ENCODE measurements at regions not wholly inside any gene's neighbourhood (a gene's known extent, or its start where the extent isn't known, plus 50 kb on each side); places are given as distances from the start of the nearest gene placed in this dataset.

GRCh38 chr7:83777406-83778072 is 128.6 kb upstream of the SEMA3E start (continued):
- TF ChIP-seq ZNF629 (CRISPR knock-in tag; conservative IDR thresholded peaks at IDR 0.05) (no peak), ZNF883 (CRISPR knock-in tag; IDR thresholded peaks at IDR 0.05; ENCODE audit: not compliant biosample characterization) (no peak), HNRNPLL (IDR thresholded peaks at IDR 0.05; ENCODE audit: low read depth, low read length, poor library complexity, severe bottlenecking) (no peak), ZC3H13 (CRISPR knock-in tag; IDR thresholded peaks at IDR 0.05) (no peak), ZNF276 (CRISPR knock-in tag; IDR thresholded peaks at IDR 0.05; ENCODE audit: low read depth) (no peak), MAFF (IDR thresholded peaks at IDR 0.05; ENCODE audit: low read depth, low read length) (no peak), MBD4 (IDR thresholded peaks at IDR 0.05; ENCODE audit: borderline replicate concordance, low read length) (no peak), ZNF572 (CRISPR knock-in tag; IDR thresholded peaks at IDR 0.05) (no peak)

- no peaks in the 10 kb centered on the region for H4K20me1 ChIP-seq (ENCODE audit: insufficient read depth, low read length)
- H2AFZ ChIP-seq (ENCODE audit: low read length), result no peak overlapping the region
- no peak for FAIRE-seq
- CTCF ChIA-PET (ENCODE audit: low intra/inter-chr PET ratio, low total read pairs), result no interaction called here
- no peak overlapping the region for H3K9ac ChIP-seq (ENCODE audit: insufficient read depth, low read depth, low read length)
- no TSS peak for BruUV-seq (replicated peaks)
- H3K79me2 ChIP-seq (ENCODE audit: insufficient read depth, low read length), result no peaks in the 10 kb centered on the region
- no peak for ATAC-seq
- in situ Hi-C loops (cut with HindIII; ENCODE audit: extremely low pct_ligation_motif_present, low pct_unique_long_range_greater_than_20kb) (no loop called here), intact Hi-C loops (cut with micrococcal nuclease; ENCODE audit: unreplicated experiment) (no loop called here)
- DNase-seq (ENCODE audit: low spot score), result no peak
- 5% methylated on average over 3 of the region's 3 CpGs for WGBS (ENCODE audit: low lambda C conversion rate)
- no peak overlapping the region for H3K27ac ChIP-seq (ENCODE audit: extremely low read length, insufficient read depth, low read length)
- POLR2A ChIA-PET, result no interaction called here
- no peaks in the 10 kb centered on the region for H3K27me3 ChIP-seq (ENCODE audit: control insufficient read depth in 1 of 2, insufficient read depth in 2 of 2, low read length in 2 of 2)
- no peak overlapping the region for H3K4me3 ChIP-seq (replicated peaks in 1 of 3; ENCODE audit: insufficient read depth in 1 of 3, low read depth in 2 of 3, low read length in 3 of 3)
- no peaks in the 10 kb centered on the region for H3K9me3 ChIP-seq (ENCODE audit: low read length)
- H3K36me3 ChIP-seq (replicated peaks in 1 of 2; ENCODE audit: control insufficient read depth in 1 of 2, insufficient read depth in 2 of 2, low read length in 2 of 2), result no peaks in the 10 kb centered on the region
- no peaks in the 10 kb centered on the region for H3K4me1 ChIP-seq (ENCODE audit: insufficient read depth, low read length)
- H3K4me2 ChIP-seq (ENCODE audit: low read depth, low read length), result no peak overlapping the region
- no peak for TF ChIP-seq ZBTB8A (CRISPR knock-in tag; IDR thresholded peaks at IDR 0.05; ENCODE audit: borderline replicate concordance, low read depth)
- TF ChIP-seq ISL2 (CRISPR knock-in tag; IDR thresholded peaks at IDR 0.05), result no peak
- TF ChIP-seq ZC3H13 (CRISPR knock-in tag; IDR thresholded peaks at IDR 0.05), result no peak
- no peak for TF ChIP-seq KDM5A (IDR thresholded peaks at IDR 0.05; ENCODE audit: borderline replicate concordance, low read length)
- no peak for TF ChIP-seq MEIS2 (CRISPR knock-in tag; IDR thresholded peaks at IDR 0.05)
- TF ChIP-seq ZSCAN29 (CRISPR knock-in tag; conservative IDR thresholded peaks at IDR 0.05), result no peak
- no peak for TF ChIP-seq SIN3A (IDR thresholded peaks at IDR 0.05; ENCODE audit: borderline replicate concordance, low read depth, low read length)
- TF ChIP-seq, protein P1, sequence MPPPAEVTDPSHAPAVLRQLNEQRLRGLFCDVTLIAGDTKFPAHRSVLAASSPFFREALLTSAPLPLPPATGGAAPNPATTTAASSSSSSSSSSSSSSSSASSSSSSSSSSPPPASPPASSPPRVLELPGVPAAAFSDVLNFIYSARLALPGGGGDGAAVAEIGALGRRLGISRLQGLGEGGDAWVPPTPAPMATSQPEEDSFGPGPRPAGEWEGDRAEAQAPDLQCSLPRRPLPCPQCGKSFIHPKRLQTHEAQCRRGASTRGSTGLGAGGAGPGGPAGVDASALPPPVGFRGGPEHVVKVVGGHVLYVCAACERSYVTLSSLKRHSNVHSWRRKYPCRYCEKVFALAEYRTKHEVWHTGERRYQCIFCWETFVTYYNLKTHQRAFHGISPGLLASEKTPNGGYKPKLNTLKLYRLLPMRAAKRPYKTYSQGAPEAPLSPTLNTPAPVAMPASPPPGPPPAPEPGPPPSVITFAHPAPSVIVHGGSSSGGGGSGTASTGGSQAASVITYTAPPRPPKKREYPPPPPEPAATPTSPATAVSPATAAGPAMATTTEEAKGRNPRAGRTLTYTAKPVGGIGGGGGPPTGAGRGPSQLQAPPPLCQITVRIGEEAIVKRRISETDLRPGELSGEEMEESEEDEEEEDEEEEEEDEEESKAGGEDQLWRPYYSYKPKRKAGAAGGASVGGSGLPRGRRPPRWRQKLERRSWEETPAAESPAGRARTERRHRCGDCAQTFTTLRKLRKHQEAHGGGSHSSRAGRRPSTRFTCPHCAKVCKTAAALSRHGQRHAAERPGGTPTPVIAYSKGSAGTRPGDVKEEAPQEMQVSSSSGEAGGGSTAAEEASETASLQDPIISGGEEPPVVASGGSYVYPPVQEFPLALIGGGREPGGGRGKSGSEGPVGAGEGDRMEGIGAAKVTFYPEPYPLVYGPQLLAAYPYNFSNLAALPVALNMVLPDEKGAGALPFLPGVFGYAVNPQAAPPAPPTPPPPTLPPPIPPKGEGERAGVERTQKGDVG (CRISPR knock-in tag; IDR thresholded peaks at IDR 0.05; ENCODE audit: borderline replicate concordance), result no peak
- TF ChIP-seq, protein P2, sequence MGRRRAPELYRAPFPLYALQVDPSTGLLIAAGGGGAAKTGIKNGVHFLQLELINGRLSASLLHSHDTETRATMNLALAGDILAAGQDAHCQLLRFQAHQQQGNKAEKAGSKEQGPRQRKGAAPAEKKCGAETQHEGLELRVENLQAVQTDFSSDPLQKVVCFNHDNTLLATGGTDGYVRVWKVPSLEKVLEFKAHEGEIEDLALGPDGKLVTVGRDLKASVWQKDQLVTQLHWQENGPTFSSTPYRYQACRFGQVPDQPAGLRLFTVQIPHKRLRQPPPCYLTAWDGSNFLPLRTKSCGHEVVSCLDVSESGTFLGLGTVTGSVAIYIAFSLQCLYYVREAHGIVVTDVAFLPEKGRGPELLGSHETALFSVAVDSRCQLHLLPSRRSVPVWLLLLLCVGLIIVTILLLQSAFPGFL (CRISPR knock-in tag; IDR thresholded peaks at IDR 0.05), result no peak
- TF ChIP-seq RAD21 (CRISPR knock-in tag; IDR thresholded peaks at IDR 0.05), result no peak
- no peak for TF ChIP-seq NFE2 (CRISPR knock-in tag; IDR thresholded peaks at IDR 0.05)
- TF ChIP-seq BRCA1 (CRISPR knock-in tag; IDR thresholded peaks at IDR 0.05), result no peak
Observed at GRCh38 chr7:83769407-83769806, 120.5 kb upstream of the SEMA3E start.

Data from HepG2 (cell line).